Lower leg skin (tissue), 4 donors: ENCODE measurements at regions not wholly inside any gene's neighbourhood (a gene's known extent, or its start where the extent isn't known, plus 50 kb on each side); places are given as distances from the start of the nearest gene placed in this dataset.
A peak's percentile ranks its signal among the peaks of the same experiment; 100 is the strongest.

Experiments
- DNase-seq, 2 donors: peaks; one replicate each; pipeline ENCODE4 v3.0.0-alpha.2; 2019; ENCODE audit warnings: low spot score in 2 of 2
- H3K4me3 ChIP-seq: fragments of 200-600 bp; sonication (generic); 2 replicates; pipeline ENCODE4 v1.5.1; 2017; ENCODE audit warnings: mild to moderate bottlenecking, low read depth; ENCODE audit not compliant: poor library complexity, severe bottlenecking
- CTCF ChIP-seq, 3 donors: fragments of 450-650 bp; IDR thresholded peaks; one replicate each; pipeline ENCODE4 v1.5.1; 2016; ENCODE audit warnings: antibody characterized with exemption in 3 of 3, mild to moderate bottlenecking in 3 of 3, moderate library complexity in 2 of 3
- POLR2A ChIP-seq, 2 donors: fragments of 450-650 bp; IDR thresholded peaks; one replicate each; pipeline ENCODE4 v1.6.1; 2016 to 2017; ENCODE audit warnings: antibody characterized with exemption in 2 of 2, mild to moderate bottlenecking in 1 of 2, moderate library complexity in 1 of 2
- WGBS, 2 donors: methylation state at CpG; one replicate each; pipeline ENCODE4 v1.1.5; 2018; 5-methylcytosine and 5-hydroxymethylcytosine counted together
- intact Hi-C: fragments of 100-400 bp; cut with DNase I; formaldehyde crosslinking; loops from one replicate; pipeline ENCODE4 v1.15.0; 2023; ENCODE audit warnings: low total_unique reads

- WGBS, 2 donors = 69 to 71% methylated on average over 2 of the region's 2 CpGs
- intact Hi-C loops = no loop called here
- TF ChIP-seq CTCF (IDR thresholded peaks at IDR 0.05) (no peak), POLR2A (IDR thresholded peaks at IDR 0.05) (no peak)
- no peak overlapping the region for H3K4me3 ChIP-seq
- peak in 1 of 2 donors; percentile 13 for DNase-seq
Measured at GRCh38 chr6:48714699-48715098, 603.7 kb upstream of the PTCHD4 start.

GRCh38 chr6:48714250-48714649 is 603.3 kb upstream of the PTCHD4 start:
- intact Hi-C loops = no loop called here
- no peak for DNase-seq
- TF ChIP-seq CTCF (IDR thresholded peaks at IDR 0.05) (no peak), POLR2A (IDR thresholded peaks at IDR 0.05) (no peak)
- no peak overlapping the region for H3K4me3 ChIP-seq
- 66 to 71% methylated on average over 2 of the region's 2 CpGs for WGBS, 2 donors

- DNase-seq = no peak
- TF ChIP-seq POLR2A (IDR thresholded peaks at IDR 0.05) = no peak
- H3K4me3 ChIP-seq = no peak overlapping the region
- intact Hi-C loops = no loop called here
- 83 to 87% methylated on average over 2 of the region's 2 CpGs for WGBS, 2 donors
Measured at GRCh38 chr6:48713612-48714011, 602.6 kb upstream of the PTCHD4 start.

GRCh38 chr6:48706310-48706709 is 595.3 kb upstream of the PTCHD4 start:
- DNase-seq = no peak
- TF ChIP-seq POLR2A (IDR thresholded peaks at IDR 0.05) (no peak), CTCF (IDR thresholded peaks at IDR 0.05) (no peak)
- H3K4me3 ChIP-seq = no peak overlapping the region
- intact Hi-C loops = no loop called here

- intact Hi-C loops = no loop called here
- TF ChIP-seq POLR2A (IDR thresholded peaks at IDR 0.05) (no peak), CTCF (IDR thresholded peaks at IDR 0.05) (no peak)
- WGBS, 2 donors = 88 to 93% methylated on average over 11 to 15 of the region's 15 CpGs
- no peak overlapping the region for H3K4me3 ChIP-seq
- DNase-seq = no peak
Measured at GRCh38 chr6:48701572-48701971, 590.6 kb upstream of the PTCHD4 start.

GRCh38 chr6:48695872-48696271 is 584.9 kb upstream of the PTCHD4 start:
- no peak overlapping the region for H3K4me3 ChIP-seq
- DNase-seq = no peak
- WGBS, 2 donors = 87 to 92% methylated on average over 3 of the region's 3 CpGs
- intact Hi-C loops = no loop called here
- TF ChIP-seq POLR2A (IDR thresholded peaks at IDR 0.05) (no peak), CTCF (IDR thresholded peaks at IDR 0.05) (no peak)
